ENCODE measurements at regions not wholly inside any gene's neighbourhood (a gene's known extent, or its start where the extent isn't known, plus 50 kb on each side); places are given as distances from the start of the nearest gene placed in this dataset.

DNA sequence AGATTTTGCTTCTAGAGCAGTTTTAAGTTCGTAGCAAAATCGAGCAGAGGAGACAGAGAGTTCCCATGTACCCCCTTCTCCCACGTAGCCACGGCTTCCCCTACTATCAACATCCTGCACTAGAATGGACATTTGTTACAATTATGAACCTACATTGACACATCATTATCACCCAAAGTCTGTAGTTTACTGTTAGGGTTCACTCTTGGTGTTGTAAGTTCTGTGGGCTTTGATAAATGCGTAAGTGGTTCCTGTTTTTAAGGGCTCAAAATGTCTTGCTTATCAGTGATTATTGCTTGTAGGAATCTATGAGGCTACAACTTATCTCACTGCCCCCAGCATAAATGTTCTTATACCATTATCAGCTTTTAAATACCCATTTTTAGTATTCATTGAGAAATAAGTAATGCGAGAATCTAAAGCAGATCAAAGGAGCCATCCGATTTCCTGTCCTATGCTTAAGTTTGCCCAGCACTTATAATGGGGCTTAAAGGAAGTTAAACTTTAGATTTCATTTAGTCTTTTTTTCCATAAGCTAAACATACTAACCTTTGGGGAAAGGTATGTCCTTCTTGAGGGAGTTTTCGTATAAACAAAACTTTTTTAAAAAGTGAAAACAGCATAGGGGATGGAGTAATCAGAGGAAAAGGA is 118.7 kb downstream of the HAUS1 start (continued):
- TF ChIP-seq SNRNP70 (optimal IDR thresholded peaks at IDR 0.05; ENCODE audit: low read depth, low read length) (no peak), STAT5B (CRISPR knock-in tag; IDR thresholded peaks at IDR 0.05) (no peak), CCNT2 (IDR thresholded peaks at IDR 0.05; ENCODE audit: borderline replicate concordance, extremely low read depth, insufficient read length, low read depth, low read length) (peak; percentile 66), MGA (IDR thresholded peaks at IDR 0.05) (no peak), TCF3 (CRISPR knock-in tag; IDR thresholded peaks at IDR 0.05) (peak; percentile 89)
- TF ChIP-seq, protein P1, sequence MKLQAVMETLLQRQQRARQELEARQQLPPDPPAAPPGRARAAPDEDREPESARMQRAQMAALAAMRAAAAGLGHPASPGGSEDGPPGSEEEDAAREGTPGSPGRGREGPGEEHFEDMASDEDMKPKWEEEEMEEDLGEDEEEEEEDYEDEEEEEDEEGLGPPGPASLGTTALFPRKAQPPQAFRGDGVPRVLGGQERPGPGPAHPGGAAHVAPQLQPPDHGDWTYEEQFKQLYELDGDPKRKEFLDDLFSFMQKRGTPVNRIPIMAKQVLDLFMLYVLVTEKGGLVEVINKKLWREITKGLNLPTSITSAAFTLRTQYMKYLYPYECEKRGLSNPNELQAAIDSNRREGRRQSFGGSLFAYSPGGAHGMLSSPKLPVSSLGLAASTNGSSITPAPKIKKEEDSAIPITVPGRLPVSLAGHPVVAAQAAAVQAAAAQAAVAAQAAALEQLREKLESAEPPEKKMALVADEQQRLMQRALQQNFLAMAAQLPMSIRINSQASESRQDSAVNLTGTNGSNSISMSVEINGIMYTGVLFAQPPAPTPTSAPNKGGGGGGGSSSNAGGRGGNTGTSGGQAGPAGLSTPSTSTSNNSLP (IDR thresholded peaks at IDR 0.05; ENCODE audit: borderline replicate concordance, low read depth, low read length), result peak; percentile 59; the same call in 1 of the 2 replicates
